AG09319 (cell line): ENCODE measurements at regions not wholly inside any gene's neighbourhood (a gene's known extent, or its start where the extent isn't known, plus 50 kb on each side); places are given as distances from the start of the nearest gene placed in this dataset.

Experiments
- DNase-seq: peaks from one replicate; pipeline ENCODE4 v3.0.0-alpha.2; 2010; ENCODE audit warnings: low read depth; ENCODE audit errors: extremely low read depth
- CTCF ChIP-seq: IDR thresholded peaks from 2 replicates; pipeline ENCODE4 v1.5.1; 2011; ENCODE audit warnings: low read depth, mild to moderate bottlenecking, inconsistent platforms, low read length, moderate library complexity

GRCh38 chr14:43896044-43896443 lies 611.0 kb downstream of the FSCB start:
- no peak for DNase-seq
- TF ChIP-seq CTCF = no peak

- DNase-seq = no peak
- peak; percentile 4 for TF ChIP-seq CTCF
Measured at GRCh38 chr14:43894534-43894933, 612.5 kb downstream of the FSCB start.

- DNase-seq = no peak
- no peak for TF ChIP-seq CTCF
Measured at GRCh38 chr14:43887523-43887922, 619.6 kb downstream of the FSCB start.

- no peak for DNase-seq
- TF ChIP-seq CTCF = no peak
Measured at GRCh38 chr14:43877351-43877960, 629.6 kb downstream of the FSCB start.

- TF ChIP-seq CTCF = no peak
- DNase-seq = no peak
Measured at GRCh38 chr14:43872752-43873655, 634.1 kb downstream of the FSCB start.

- DNase-seq = no peak
- TF ChIP-seq CTCF = no peak
Measured at GRCh38 chr14:43872222-43872621, 634.9 kb downstream of the FSCB start.

GRCh38 chr14:43858981-43859380 lies 648.1 kb downstream of the FSCB start:
- no peak for DNase-seq
- TF ChIP-seq CTCF = no peak
